Sciatic nerve (tissue), 2 donors: ENCODE measurements at regions not wholly inside any gene's neighbourhood (a gene's known extent, or its start where the extent isn't known, plus 50 kb on each side); places are given as distances from the start of the nearest gene placed in this dataset.

Source experiments
- ATAC-seq: fragments of 200-7000 bp; cut with Tn5 transposase; one replicate; pipeline ENCODE4 v1.9.1; 2020; ENCODE audit warnings: mild to moderate bottlenecking, moderate library complexity
- DNase-seq: peaks from one replicate; pipeline ENCODE4 v3.0.0-alpha.2; 2020; ENCODE audit warnings: low spot score
- intact Hi-C: fragments of 100-400 bp; cut with DNase I; formaldehyde crosslinking; loops from one replicate; pipeline ENCODE4 v1.14.2; 2022
- donor health status: DM: no; HTN: no; CAD: no.
- donor health status: DM: no; HTN: no; CAD: no.

DNA sequence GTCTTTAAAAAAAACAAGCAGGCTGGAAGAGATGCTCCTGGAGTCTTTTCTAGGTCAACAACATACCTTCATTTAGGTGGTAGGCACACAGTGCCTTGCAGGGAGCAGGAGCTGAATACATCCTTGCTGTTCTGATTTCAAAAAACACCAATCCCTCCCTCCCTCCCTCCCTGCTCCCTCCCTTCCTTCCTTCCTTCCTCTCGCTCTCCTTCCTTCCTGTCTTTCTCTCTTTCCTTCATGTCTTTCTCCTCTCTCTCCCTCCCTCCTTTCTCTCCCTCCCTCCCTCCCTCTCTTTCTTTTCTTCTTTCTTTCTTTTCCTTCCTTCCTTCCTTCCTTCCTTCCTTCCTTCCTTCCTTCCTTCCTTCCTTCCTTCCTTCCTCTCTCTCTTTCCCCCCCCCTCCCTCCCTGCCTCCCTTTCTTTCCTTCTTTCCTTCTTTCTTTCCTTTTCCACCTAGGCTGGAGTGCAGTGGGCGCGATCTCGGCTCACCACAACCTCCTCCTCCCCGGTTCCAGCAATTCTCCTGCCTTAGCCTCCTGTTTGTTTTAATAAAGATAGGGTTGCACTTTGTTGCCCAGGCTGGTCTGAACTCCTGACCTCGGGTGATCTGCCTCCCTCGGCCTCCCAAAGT is 245.1 kb downstream of the MIAT start:
- intact Hi-C loops: no loop called here
- ATAC-seq (no peak), DNase-seq (no peak)

DNA sequence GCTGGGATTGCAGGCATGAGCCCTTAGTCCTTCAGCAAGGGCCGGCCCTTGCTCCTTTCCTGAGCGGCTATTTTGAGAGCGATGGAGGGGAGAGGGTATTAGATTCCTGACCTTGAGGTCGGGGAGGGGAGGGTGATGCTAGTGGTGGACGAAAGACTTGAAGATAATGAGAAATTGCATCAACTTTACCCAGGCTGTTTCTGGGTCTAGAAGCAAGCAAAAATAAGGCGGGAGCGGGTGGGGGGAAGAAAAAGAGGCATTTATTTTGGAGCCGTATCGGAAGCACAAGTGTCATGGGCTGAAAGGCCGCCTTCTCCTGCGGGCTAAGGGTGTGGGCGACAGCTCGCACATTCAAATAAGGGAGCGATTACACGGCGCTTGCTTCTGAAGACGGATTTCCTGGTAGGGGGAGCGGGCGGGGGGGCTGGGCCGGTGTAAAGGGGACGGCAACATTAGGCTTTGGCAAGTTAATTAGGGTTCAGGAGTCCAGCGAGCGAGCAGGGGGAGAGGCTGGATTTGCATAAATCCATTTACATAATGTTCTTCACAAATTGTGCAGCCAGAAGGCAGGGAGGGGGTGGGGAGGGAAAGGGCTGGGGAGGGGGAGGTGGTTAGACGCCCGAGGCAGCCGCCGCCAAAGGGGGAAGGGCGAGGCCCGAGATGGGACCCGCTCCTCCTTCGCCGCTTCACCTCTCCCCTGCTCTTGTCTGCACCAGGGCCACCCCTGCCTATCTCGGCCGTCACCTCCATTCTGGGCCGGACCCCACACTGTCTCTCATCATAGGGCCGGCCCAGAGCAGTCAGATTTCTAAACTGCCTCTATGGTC is 245.9 kb downstream of the MIAT start:
- DNase-seq (no peak), ATAC-seq (peak; percentile 26)
- intact Hi-C loops: no loop called here

- DNase-seq (no peak), ATAC-seq (no peak)
- intact Hi-C loops: no loop called here
Measured at GRCh38 chr22:26904483-26904882, 247.1 kb downstream of the MIAT start.

DNA sequence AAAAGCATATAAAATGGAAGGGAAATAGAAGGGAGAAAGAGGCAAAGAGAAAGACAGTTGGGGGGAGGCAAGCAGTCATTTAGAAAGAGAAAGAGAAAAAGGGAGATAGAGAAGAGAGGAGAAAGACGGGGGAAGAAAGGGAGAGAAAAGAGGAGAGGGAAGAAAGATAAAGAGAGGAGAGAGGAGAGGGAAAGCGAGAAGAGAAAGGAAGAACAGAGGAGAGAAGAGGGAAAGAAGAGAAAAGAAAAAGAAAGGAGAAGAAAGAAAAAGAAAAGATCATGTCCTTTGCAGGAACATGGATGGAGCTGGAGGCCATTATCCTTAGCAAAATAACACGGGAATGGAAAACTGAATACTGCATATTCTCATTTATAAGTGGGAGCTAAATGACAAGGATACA is 247.7 kb downstream of the MIAT start:
- no peak for ATAC-seq
- no peak for DNase-seq
- intact Hi-C loops: no loop called here

GRCh38 chr22:26905640-26906039 is 248.3 kb downstream of the MIAT start:
- intact Hi-C loops: no loop called here
- ATAC-seq: no peak
- DNase-seq: no peak

- intact Hi-C loops: no loop called here
- DNase-seq: no peak
- ATAC-seq: no peak
Measured at GRCh38 chr22:26906464-26906863, 249.1 kb downstream of the MIAT start.

GRCh38 chr22:26907366-26907765 is 250.0 kb downstream of the MIAT start:
- intact Hi-C loops: no loop called here
- no peak for DNase-seq
- no peak for ATAC-seq

GRCh38 chr22:26910845-26911244 is 253.5 kb downstream of the MIAT start:
- no peak for ATAC-seq
- intact Hi-C loops: no loop called here
- DNase-seq: no peak

DNA sequence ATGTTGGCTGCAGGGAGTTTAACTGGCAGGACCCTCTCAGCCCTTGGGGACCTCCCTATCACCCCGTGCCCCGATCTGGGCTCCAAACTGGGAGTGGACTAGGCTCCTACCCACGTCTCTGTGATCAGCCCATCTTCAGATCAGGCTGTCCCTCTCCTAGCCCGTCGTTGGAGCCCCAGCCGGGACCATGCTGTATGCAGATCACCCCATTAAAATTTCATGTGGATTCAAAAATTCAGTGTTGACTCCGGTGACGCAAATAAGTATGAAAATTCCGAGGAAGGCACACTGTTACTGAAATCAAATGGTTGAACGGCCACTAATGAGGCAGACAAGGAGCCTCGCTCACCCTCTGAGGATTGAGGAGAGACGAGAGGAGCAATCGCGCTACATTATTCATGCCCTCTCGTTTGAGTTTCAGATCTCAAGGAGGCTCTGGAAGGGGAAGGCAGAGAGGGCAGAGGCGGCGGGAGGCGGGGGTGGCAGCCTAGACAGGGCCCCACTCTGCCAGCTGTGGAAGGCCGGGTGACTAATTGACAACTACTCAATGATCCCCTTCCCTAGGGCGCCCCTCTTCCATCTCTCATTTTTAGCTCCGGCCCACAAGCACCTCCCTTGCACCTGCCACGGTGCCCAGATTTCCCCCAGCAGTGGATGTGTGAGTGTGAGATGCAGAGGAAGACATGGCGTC is 255.4 kb downstream of the MIAT start:
- intact Hi-C loops: no loop called here
- no peak for ATAC-seq
- DNase-seq: no peak

DNA sequence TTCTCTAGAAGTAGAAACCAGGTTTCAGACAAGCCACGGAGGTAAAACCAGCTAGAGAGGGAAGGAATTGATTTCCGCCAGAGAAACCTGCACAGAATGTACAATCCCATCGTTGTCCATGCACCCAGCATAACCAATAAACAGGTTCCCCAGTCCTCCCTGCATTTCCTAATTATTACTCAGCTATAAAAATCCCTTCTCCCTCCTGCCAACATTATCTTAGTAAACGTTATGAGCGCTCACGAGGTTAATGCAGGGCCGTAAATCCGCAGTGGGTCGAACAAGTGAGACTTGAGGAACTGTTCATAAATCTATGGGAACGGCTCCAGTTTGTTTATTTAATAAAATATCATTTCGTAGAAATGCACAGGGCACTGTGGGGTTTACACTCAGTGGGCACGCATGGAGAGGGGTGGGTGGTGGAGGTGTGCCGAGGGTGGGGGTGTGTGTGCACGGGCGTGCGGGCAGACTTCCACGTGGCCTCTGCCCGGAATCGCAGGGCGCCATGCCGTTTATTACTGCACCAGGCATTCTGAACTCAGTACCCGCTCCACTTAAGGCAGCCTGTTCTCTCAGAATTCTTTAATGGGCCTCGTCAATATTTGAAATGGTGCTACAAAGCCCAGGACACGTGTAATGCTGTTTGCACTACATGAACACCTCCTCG is 257.3 kb downstream of the MIAT start:
- intact Hi-C loops: no loop called here
- no peak for ATAC-seq
- no peak for DNase-seq

GRCh38 chr22:26916236-26916635 is 258.8 kb downstream of the MIAT start:
- intact Hi-C loops: no loop called here
- DNase-seq (no peak), ATAC-seq (no peak)

DNA sequence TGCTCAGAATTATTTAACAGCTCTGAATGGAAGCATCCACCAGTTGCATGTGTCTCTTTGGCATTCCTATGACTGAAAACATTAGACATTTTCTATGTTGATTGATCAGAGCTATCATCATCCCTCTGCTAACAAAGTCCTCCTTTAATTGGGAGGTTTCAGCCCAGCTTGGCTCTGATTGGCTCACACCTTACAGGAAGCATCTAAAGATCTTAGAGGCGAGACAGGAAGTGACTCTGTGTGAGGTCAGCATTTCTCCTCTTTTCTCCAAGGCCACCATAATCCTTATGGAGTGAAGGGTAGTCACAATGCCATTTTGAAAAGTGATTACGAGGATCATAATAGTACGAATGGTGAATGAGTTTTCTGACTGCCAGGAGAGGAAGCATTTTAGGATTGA is 260.8 kb downstream of the MIAT start:
- DNase-seq: no peak
- intact Hi-C loops: no loop called here

DNA sequence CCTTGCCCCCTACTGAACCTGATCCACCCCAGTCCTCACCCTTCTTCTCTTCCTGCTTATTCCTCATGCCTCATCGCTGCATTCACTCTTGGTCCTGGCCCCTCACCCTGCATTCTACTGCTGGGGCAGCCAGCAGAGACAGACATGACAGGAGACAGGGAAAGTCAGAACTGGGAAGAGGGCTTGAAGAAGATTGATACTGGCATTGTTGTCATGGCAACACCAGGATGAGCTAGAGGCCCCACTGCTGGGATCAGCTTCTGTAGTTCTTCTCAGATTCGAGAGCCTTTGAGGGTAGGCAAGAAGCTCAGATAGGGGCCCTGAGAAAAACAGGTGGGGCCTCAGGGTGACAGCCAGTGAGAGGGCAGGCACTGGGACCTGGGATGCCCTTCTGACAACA is 264.3 kb downstream of the MIAT start:
- intact Hi-C loops: no loop called here
- DNase-seq: no peak
- no peak for ATAC-seq

More for the DNA sequence above, 260.8 kb downstream of the MIAT start:
- ATAC-seq: no peak

DNA sequence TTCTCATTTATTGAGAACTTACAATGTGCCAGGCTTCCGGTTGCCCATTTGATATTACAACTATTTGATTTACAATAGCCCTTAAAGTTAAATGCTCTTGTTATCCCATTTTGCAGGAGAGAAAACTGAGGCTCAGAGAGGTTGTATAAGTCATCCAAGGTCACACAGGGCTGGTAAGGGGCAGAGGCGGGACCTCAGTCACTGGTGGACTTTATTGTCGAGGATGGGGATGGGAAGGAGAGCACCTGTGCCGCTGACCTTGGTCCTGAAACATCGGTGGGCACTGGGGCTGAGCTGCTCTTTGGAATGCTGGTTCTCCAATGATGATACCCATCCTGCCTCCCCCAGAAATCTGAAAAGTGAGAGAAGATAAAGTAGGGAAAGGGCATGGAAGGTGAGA is 265.4 kb downstream of the MIAT start:
- DNase-seq (no peak), ATAC-seq (no peak)
- intact Hi-C loops: no loop called here

GRCh38 chr22:26923531-26923930 is 266.1 kb downstream of the MIAT start:
- intact Hi-C loops: no loop called here
- DNase-seq (no peak), ATAC-seq (no peak)

GRCh38 chr22:26927821-26928220 is 270.4 kb downstream of the MIAT start:
- ATAC-seq (no peak), DNase-seq (no peak)
- intact Hi-C loops: no loop called here

- ATAC-seq (no peak), DNase-seq (no peak)
- intact Hi-C loops: no loop called here
Measured at GRCh38 chr22:26931471-26931870, 274.1 kb downstream of the MIAT start.

- no peak for ATAC-seq
- intact Hi-C loops: no loop called here
Measured at GRCh38 chr22:26933105-26933590, 275.8 kb downstream of the MIAT start.

DNA sequence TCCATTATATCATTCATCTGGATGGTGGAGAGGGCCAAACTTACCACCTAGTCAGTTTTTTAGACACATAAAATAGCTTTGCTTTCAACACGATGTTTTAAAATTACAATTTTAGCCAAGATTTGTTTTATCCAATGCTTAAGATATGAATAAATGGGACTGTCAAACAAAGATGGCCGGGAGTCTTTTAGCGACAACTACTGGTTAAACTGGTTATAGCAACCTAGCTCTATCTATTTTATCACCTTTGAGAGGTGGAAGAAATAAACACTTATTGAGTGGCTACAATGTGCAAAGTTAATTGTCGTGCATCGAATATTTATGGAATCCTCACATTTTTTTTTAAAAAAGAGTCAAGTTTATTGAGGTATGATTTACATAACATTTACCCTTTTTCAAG is 279.8 kb downstream of the MIAT start:
- no peak for ATAC-seq
- intact Hi-C loops: no loop called here
- no peak for DNase-seq

More at GRCh38 chr22:26933105-26933590, 275.8 kb downstream of the MIAT start:
- no peak for DNase-seq

- DNase-seq (no peak), ATAC-seq (no peak)
- intact Hi-C loops: no loop called here
Measured at GRCh38 chr22:26939466-26939865, 282.1 kb downstream of the MIAT start.
